IMR-90 (cell line): ENCODE measurements at regions not wholly inside any gene's neighbourhood (a gene's known extent, or its start where the extent isn't known, plus 50 kb on each side); places are given as distances from the start of the nearest gene placed in this dataset.

Source experiments
- BHLHE40 ChIP-seq: fragments of 150-350 bp; IDR thresholded peaks from 2 replicates; pipeline ENCODE4 v1.6.1; 2016; ENCODE audit warnings: mild to moderate bottlenecking, low read depth, low read length
- MAFK ChIP-seq: IDR thresholded peaks from 2 replicates; pipeline ENCODE4 v1.6.1; 2012; ENCODE audit warnings: low read depth, low read length, improper control_type of control experiment
- MAZ ChIP-seq: IDR thresholded peaks from 2 replicates; pipeline ENCODE4 v1.6.1; 2012; ENCODE audit warnings: low read depth, mild to moderate bottlenecking, low read length, improper control_type of control experiment, moderate library complexity, borderline replicate concordance
- MXI1 ChIP-seq: IDR thresholded peaks from 2 replicates; pipeline ENCODE4 v1.6.1; 2012; ENCODE audit warnings: low read depth, mild to moderate bottlenecking, low read length, moderate library complexity, borderline replicate concordance
- POLR2A ChIP-seq: IDR thresholded peaks from 2 replicates; pipeline ENCODE4 v1.6.1; 2012; ENCODE audit warnings: mild to moderate bottlenecking, low read depth, low read length
- RAD21 ChIP-seq: IDR thresholded peaks from 2 replicates; pipeline ENCODE4 v1.6.1; 2012; ENCODE audit warnings: low read length, improper control_type of control experiment
- SMC3 ChIP-seq: fragments of 150-350 bp; IDR thresholded peaks from 2 replicates; pipeline ENCODE4 v1.6.1; 2016; ENCODE audit warnings: low read depth, mild to moderate bottlenecking, antibody characterized with exemption, low read length, moderate library complexity
- TF ChIP-seq, protein P1 (sequence below): conservative IDR thresholded peaks from 2 replicates; pipeline ENCODE4 v1.5.1; 2012; ENCODE audit warnings: mild to moderate bottlenecking, low read depth, low read length, improper control_type of control experiment

- TF ChIP-seq MXI1 (no peak), POLR2A (no peak), SMC3 (no peak), RAD21 (no peak), MAZ (no peak), MAFK (no peak), BHLHE40 (no peak)
- TF ChIP-seq, protein P1, sequence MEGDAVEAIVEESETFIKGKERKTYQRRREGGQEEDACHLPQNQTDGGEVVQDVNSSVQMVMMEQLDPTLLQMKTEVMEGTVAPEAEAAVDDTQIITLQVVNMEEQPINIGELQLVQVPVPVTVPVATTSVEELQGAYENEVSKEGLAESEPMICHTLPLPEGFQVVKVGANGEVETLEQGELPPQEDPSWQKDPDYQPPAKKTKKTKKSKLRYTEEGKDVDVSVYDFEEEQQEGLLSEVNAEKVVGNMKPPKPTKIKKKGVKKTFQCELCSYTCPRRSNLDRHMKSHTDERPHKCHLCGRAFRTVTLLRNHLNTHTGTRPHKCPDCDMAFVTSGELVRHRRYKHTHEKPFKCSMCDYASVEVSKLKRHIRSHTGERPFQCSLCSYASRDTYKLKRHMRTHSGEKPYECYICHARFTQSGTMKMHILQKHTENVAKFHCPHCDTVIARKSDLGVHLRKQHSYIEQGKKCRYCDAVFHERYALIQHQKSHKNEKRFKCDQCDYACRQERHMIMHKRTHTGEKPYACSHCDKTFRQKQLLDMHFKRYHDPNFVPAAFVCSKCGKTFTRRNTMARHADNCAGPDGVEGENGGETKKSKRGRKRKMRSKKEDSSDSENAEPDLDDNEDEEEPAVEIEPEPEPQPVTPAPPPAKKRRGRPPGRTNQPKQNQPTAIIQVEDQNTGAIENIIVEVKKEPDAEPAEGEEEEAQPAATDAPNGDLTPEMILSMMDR, result no peak
Observed at GRCh38 chr4:125522588-125522987, 207.8 kb downstream of the FAT4 start.
